ENCODE measurements at regions not wholly inside any gene's neighbourhood (a gene's known extent, or its start where the extent isn't known, plus 50 kb on each side); places are given as distances from the start of the nearest gene placed in this dataset.

GRCh38 chr11:110774138-110775014 lies 62.1 kb upstream of the ARHGAP20 start:
- TF ChIP-seq, protein P1, sequence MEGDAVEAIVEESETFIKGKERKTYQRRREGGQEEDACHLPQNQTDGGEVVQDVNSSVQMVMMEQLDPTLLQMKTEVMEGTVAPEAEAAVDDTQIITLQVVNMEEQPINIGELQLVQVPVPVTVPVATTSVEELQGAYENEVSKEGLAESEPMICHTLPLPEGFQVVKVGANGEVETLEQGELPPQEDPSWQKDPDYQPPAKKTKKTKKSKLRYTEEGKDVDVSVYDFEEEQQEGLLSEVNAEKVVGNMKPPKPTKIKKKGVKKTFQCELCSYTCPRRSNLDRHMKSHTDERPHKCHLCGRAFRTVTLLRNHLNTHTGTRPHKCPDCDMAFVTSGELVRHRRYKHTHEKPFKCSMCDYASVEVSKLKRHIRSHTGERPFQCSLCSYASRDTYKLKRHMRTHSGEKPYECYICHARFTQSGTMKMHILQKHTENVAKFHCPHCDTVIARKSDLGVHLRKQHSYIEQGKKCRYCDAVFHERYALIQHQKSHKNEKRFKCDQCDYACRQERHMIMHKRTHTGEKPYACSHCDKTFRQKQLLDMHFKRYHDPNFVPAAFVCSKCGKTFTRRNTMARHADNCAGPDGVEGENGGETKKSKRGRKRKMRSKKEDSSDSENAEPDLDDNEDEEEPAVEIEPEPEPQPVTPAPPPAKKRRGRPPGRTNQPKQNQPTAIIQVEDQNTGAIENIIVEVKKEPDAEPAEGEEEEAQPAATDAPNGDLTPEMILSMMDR (IDR thresholded peaks at IDR 0.05) = no peak
- TF ChIP-seq POLR2A (IDR thresholded peaks at IDR 0.05) = no peak
